Astrocyte of the hippocampus (primary cell): ENCODE measurements at regions not wholly inside any gene's neighbourhood (a gene's known extent, or its start where the extent isn't known, plus 50 kb on each side); places are given as distances from the start of the nearest gene placed in this dataset.
"Not testable (repeated sequence)": the region's sequence is repeated elsewhere in the genome, so short reads cannot be mapped to it uniquely, and the experiment has no call there.

Experiments used
- DNase-seq: peaks from one replicate; pipeline ENCODE4 v3.0.0; 2011; ENCODE audit warnings: low read depth, low spot score

DNA sequence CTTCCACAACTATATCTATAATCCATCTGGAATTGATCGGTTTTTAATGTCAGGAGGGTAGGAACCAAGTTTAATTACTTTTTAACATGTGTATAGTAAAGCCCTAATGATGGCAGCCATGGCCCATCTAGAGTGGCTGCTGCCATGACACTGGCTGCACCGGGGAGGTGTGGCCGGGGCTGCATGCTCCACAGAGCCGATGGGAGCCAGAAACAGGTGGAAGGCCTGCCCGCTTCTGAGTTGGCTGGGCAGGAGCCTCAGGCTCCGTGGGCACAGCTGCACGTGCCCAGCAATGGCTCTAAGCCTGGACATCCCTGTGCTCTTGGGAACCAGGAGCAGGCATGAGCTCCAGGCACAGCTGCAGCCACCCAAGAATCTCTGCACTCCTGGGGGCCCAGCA, 73.0 kb downstream of the GBP6 start:
- no peak for DNase-seq

DNA sequence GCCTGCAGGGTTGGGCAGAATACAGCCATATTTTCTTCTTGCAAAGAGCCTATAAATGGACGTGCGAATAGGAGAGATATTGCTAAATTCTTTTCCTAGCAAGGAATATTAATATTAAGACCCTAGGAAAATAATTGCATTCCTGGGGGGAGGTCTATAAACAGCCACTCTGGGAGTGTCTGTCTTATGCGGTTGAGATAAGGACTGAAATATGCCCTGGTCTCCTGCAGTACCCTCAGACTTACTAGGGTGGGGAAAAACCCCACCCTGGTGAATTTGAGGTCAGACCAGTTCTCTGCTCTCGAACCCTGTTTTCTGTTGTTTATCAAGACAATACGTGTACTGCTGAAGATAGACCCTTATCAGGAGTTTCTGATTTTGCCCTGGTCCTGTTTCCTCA, 74.4 kb downstream of the GBP6 start:
- DNase-seq: not testable (repeated sequence)

DNA sequence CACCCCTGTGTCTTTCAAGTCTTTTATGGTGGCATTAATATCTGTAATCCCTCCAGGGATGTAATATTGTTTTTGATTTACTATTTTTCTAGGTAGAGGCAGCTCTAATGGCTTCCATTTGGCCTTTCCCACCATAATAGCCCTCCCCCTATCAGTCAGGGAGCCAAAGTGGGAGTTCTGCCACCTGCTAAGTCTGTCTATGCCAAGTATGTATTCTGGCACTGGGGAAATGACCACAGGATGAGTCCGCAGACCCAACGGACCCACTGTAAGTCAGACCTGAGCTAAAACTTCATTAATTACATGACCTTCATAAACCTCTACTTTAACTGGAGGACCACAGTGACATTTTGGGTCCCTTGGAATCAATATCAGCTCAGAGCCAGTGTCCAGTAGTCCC, 77.1 kb downstream of the GBP6 start:
- no peak for DNase-seq

DNA sequence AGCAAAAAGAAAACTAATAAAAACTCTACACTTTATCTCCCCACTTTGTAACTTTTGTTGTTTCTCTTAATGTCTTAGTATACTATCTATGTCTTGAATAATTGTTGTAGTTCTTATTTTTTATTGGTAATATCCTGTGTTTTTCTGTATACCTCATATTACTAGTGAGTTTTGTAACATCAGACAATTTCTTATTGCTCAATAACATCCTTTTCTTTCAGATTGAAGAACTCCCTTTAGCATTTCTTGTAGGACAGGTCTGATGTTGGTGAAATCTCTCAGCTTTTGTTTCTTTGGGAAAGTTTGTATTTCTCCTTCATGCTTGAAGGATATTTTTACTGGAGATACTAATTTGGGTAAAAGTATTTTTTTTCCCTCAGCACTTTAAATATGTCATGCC, 79.8 kb upstream of the LRRC8B start:
- no peak for DNase-seq

DNA sequence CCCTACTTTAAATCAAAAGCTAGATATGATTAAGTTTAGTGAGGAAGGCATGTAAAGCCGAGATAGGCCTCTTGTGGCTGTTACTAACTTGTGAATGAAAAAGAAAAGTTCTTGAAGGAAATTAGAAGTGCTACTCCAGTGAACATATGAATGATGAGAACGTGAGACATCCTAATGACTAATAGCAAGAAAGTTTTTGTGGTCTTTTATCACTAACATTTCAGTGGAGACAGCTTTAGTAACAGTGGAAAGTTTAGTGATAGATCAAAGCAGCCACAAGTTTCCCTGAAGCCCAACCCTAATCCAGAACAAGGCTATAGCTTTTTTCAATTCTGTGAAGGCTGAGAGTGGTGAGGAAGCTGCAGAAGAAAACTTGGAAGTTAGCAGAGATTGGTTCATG, 73.6 kb upstream of the LRRC8B start:
- peak; percentile 56 for DNase-seq

DNA sequence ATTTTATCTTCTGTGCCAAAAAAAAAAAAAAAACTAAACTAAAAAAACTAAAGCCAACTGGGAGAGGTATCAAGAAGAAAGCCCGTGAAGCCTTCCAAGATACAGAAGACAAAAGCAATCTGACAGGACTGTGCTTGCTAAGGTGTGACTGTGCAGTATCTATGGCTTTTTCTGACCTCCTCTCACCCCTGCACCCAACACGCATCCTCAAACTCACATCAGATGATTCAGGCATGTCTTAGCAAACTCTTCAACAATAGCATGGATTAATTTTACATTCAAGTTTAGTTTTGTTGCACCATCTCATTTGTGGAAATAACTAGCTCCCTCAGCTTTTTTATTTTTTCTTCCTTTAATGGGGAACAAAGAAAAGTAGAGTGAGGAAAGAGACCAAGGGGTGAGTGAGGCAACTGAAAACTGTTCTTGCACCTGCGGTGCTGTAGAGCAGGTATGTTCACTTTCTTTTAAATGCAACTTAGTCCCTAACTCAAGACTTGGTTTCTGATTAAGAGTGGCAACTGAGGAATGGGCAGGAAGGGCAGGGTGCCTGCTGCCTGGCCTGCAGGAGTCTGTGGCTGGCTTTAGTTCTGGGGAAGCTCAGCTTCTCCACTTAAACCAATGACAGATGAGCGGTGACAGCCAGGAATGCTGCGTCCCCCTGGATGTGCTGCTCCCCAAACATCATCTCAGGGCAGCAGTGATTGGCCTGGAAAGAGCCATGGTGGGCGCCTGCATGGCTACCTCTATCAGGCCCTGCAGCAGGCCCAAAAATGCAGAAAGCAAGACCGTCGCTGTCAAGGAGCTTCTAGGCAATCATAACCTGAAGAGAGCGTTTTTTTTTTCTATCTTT, 71.3 kb upstream of the LRRC8B start:
- no peak for DNase-seq

DNA sequence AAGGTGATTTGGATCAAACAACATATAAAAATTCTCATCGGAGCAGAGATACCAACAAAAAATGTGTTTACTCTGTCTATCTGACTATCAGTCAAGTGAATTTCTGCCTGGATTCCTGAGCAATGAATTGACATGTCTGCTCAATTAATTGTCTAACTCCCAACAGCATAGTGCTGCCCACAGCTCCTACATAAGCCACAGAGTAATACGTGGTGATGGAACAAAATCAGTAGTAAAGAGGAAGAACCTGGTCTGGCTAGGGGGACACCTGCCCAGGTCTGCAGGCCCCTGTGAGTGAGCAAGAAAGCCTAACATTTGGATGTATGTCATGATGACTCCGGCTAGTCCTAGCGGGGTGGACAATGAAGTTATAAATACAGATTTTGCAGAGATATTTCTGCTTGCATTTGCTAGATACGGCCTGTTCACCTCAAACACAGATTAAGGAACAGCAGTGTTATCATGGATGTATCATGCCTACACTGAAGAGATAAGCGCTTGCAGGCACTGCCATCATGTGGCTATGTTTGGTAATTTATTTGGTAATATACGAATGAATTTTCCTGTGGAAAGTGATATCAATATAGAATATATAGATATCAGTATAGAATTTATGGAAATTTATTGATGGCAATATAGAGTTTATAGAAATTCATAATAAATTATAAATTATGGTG, 69.6 kb upstream of the LRRC8B start:
- peak; percentile 64 for DNase-seq

DNA sequence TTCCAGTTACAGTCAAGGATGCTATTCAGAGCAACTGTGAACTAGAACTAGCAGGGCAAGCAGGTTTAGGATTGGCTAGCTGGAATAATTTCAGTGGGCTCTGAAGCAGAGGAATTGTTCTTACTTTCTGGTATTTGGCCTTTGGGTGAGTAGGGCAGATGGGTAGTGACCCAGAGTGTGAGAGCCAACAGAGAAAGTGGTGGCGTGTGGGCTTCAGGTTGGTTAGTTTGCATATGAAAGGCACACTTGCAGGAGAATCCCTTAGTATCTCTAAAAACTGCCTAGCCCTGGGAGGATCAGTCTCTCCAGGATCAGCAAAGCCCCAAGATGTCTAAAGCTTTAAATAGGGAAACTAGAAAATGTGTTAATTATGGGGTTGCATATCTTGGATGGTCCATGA, 67.6 kb upstream of the LRRC8B start:
- no peak for DNase-seq

DNA sequence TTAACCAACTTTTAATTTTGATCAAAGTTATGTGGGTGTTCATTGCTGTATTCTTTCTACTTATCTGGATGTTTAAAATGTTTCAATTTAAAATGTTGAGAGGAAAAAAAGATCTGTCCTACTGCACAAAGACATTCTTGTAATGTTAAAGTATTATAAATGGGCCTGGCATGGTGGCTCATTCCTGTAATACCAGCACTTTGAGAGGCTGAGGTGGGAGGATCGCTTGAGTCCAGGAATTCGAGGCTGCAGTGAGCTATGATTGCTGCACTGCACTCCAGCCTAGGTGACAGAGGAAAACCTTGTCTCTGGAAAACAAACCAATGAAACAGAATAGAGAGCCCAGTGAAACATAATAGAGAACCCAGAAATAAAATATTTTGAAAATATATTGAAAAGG, 65.5 kb upstream of the LRRC8B start:
- DNase-seq: no peak

DNA sequence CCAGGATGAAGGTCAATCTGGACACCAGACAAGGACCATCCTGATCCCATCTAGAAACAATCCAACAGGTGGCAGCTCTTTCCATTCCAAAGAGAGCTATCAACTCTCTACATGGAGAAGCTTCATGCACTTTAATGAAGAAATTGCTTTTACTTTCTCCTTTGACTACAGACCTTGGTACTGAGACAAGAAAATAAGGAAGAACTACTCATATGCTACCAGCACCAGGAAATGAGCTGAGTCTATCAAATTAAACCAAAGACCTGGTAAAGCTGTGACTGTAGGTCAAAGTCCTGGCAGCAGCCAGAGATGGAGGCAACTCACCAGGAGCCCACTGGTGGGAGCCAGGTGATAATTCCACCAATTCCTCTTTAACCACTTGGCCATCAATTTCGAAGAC, 64.3 kb upstream of the LRRC8B start:
- DNase-seq: no peak

DNA sequence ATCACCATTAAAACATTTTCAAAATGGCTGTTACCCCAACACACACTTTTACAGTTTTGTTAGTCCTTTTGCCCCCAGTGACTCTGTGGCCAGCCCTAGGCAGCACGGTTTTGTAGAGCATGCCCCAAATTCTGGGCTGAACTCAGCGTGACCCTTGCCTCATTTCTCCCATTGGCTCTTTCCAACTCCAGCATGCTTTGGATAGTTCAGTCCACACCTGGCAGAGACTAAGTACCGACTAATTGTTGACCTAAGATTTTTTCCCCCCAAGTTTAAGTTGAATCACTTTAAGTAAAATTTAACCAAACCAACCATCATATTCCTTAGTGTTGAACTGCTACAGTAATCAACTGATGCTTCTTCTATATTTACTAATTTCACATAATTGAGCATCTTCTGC, 62.4 kb upstream of the LRRC8B start:
- no peak for DNase-seq

DNA sequence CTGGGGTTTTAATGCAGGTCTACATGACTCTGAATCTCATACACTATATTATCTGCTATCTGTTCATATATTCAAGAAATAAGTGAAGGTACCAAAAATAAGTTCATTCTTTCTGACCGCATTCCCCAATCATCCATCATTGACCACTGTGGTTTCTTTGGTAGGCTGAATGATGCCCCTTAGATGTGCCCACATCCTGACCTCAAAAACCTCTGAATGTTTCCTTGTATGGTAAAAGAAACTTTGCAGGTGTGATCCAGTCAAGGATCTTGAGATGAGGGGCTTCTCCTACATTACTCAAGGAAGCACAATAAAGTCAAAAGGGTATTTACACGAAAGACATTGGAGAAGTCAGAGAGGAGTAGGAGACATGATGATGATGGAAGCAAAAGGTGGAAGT, 60.6 kb upstream of the LRRC8B start:
- DNase-seq: peak; percentile 21

DNA sequence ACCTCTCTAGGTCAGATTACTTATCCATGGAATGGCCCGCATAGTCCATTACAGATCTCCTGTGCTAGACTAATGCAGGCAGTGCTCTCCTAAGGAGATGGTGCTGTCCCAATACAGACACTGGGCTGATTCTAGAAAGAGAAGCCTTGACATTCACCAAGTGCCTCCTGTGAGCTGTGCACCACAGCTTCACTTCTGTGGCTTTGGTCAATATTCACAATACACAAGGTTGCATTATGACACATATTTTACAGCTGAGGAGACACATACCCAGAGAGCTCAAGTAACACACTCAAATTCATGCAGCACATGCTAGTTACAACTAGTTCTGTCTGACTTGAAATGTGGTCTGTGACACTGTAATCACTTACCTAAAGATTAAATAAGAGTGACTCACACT, 59.4 kb upstream of the LRRC8B start:
- DNase-seq: peak; percentile 24

DNA sequence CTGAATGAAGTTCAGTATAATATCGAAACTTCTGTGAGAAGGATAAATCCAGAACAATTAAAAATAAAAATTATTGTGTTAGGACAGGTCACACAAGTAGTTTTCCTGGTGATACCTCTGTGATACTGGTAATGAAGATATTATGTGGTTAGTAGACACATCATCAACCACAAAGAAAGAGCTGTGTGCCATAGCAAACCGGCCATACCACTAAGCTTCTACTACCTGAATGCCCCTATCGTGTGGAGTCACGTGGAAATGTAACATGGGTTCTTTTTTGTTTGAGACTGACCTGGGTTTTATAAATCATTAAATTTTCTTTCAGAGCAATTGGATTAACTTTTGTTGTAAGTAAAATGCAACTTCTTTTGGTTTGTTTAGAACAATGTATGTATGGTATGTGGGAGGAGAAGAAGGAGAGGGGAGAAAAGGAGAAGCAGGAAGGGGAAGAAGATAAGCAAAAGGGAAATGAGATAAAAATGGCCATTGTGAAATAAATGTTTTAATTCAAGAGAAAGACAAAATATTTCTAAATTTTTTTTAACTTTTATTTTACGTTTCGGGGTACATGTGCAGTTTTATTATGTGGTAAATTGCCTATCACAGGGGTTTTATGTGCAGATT, 58.2 kb upstream of the LRRC8B start:
- DNase-seq: no peak

DNA sequence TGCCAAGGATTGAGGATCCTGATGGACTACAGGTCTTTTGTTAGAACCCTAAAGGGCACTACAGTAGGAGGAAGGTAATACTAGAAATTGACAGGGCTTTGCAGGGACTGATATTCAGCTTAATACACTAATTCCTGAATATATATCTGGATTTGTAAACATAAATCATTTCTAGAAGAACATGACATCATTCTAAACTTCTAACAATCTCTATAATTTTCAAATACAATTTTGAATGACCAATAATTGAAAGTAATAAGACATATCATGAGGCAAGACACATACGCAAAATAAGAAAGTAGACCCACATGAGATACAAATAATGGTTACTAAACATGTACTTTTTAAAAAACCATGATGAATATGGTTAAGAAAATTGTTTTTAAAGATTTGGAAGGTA, 52.4 kb upstream of the LRRC8B start:
- no peak for DNase-seq

DNA sequence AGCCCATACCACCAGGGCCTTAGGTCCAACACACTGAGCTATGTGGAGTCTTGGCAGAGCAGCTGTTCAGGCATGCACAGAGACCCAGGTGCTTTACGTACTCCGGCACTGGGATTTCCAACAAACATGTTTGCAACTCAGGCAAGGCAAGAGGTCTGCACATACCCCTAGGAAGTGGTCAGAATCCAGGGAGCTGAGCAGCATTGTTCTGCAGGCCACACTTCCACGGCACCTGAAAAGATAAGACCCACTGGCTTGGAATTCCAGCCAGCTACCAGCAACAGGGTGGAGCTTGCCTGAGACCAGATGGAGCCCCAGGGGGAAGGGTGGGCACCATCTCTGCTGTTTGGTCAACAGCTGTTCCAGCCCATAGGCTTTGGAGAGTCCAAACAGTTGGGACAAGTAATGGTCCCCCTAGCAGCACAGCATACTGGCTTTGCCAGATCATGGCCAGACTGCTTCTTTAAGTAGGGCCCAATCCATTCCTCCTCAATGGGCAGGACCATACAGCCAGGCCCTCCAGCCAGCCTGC, 51.7 kb upstream of the LRRC8B start:
- no peak for DNase-seq
